Esophagus squamous epithelium (tissue), 4 donors: ENCODE measurements at regions not wholly inside any gene's neighbourhood (a gene's known extent, or its start where the extent isn't known, plus 50 kb on each side); places are given as distances from the start of the nearest gene placed in this dataset.

Experiments used
- CTCF ChIP-seq, 6 experiments: fragments of 450-650 bp in 4 of 6; fragments of 200-600 bp in 2 of 6; sonication (generic) in 2 of 6; IDR thresholded peaks; one replicate each; pipeline ENCODE4 v1.5.1; 2016 to 2019; ENCODE audit warnings: antibody characterized with exemption in 6 of 6, mild to moderate bottlenecking in 4 of 6, moderate library complexity in 4 of 6
- POLR2A ChIP-seq, 4 donors: fragments of 450-650 bp; IDR thresholded peaks; one replicate each; pipeline ENCODE4 v1.6.1; 2017; ENCODE audit warnings: antibody characterized with exemption in 4 of 4, mild to moderate bottlenecking in 4 of 4, moderate library complexity in 3 of 4

GRCh38 chr17:55632893-55633292 lies 89.8 kb downstream of the TMEM100 start:
- TF ChIP-seq CTCF (IDR thresholded peaks at IDR 0.05) (no peak), POLR2A (IDR thresholded peaks at IDR 0.05) (no peak)
